HG02798 (cell line): ENCODE measurements at regions not wholly inside any gene's neighbourhood (a gene's known extent, or its start where the extent isn't known, plus 50 kb on each side); places are given as distances from the start of the nearest gene placed in this dataset.
"Not testable (repeated sequence)": the region's sequence is repeated elsewhere in the genome, so short reads cannot be mapped to it uniquely, and the experiment has no call there.

ENCODE experiments used
- ATAC-seq: cut with Tn5 transposase; IDR thresholded peaks from one replicate; pipeline ENCODE4 v1.9.1; 2021; ENCODE audit warnings: mild to moderate bottlenecking; ENCODE audit not compliant: unreplicated experiment, poor library complexity

DNA sequence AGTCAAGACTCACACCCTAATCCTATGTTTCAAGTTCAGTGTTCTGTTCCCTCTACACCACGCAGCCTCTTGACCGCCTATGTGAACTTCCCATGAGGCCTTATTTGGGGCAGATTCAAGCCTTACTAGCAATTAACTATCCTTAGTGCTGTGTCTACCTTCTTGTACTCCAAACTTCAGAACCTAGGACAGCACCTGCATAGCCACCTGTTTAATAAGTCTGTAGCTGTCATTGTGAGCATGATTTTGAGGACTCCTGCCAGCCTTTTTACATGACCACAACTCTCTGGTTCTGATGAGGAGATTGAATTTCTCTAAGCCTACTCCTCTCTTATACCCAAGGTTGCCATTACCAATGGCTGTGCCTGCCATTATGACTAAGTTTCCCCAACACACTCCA lies 50.8 kb upstream of the PCSK1 start:
- no peak for ATAC-seq

DNA sequence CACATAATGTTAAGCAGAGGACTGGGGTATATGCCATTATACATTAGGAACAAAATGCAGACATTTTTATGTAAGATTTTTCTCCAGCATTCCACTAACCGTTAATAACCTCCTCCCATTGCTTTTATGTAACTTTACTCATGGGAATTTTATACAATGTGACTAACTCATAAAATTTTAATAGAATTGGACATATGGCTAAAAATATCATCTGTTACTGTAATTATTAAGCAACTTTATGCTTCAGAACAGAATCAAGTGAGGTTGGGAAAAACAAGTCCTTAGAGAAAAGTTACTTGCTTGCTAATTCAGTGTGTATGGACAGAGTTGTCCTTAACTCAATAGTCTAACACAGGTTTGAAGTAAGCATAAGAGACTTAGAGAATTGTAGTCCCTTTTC lies 54.8 kb upstream of the PCSK1 start:
- ATAC-seq: no peak

DNA sequence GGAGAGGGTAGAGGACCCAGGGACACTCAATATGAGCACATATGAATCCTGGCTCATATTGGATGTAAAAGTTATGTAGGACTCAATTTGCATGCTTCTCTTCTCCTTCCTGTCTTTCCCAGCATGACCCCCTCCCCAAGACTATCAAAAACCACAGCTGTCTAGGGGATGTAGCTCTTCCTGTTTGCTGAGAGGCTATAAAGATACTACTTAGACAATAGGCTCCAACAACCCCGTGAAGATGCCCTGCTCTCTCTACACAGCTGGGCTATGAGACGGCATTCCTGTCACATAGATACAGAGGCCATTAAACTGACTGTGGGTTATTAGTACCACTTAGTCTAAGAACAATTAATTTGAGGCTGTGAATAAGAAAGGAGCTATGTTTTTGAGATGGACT lies 56.5 kb upstream of the PCSK1 start:
- ATAC-seq: no peak

DNA sequence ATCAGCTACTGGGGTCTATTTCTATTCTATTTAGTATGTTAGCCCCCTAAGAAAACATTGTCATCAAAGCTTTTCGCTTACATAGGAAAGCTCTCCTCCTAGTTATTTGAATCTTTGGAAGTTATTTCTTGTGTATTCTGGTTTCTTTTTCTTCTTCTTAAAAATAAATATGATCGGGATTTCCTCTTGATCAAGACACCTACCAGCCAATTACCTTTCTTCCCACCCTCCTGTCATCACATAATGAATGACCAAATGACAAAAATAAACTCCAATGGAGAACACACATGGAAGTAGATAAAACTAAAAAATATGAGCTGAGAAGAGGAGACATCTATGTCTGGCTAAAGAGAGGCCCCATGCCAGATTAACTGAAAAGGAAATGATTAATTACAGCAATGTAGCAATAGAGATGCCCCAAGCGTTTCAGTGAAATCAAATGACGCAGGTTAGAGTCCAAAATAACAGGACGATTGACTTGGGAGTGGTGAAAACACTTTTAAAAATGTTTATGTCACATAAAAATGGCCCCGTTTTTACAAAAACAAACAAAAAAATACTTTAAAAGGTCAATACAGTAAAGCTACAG lies 59.5 kb upstream of the PCSK1 start:
- ATAC-seq: no peak

DNA sequence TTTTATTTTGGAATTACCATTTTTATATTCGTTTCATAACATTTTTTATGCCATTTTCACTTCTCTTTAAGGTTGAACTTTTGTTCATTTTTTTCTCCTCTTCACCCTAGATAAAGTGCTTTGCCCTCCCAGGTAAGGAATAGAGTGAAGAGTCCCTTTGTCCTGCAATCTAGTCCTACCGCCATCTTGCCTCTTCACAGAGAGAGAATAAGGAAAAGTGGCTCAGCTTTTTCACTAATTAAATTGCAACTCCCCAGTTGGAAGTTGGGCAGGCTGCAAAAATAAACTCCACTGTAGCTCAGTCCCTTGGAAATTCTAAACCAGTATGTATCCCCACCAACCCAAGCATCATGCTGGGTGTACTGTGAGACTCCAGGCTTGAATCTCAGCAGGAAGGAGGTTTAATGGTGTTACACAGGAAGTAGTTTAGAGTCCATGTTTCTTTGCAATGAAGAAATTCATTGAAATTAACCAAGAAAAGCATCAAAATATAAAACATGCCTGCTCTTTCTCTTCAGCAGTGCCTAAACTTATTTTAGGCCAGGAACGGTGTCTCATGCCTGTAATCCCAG lies 60.3 kb upstream of the PCSK1 start:
- ATAC-seq: no peak

DNA sequence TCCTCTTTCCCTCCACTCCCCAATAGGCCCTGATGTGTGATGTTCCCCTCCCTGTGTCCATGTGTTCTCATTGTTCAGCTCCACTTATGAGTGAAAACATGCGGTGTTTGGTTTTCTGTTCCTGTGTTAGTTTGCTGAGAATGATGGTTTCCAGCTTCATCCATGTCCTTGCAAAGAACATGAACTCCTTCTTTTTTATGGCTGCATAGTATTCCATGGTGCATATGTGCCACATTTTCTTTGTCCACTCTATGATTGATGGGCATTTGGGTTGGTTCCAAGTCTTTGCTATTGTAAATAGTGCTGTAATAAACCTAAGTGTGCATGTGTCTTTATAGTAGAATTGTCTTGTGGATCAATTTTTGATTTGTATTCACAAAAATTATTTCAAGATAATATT lies 62.4 kb upstream of the PCSK1 start:
- ATAC-seq: not testable (repeated sequence)

DNA sequence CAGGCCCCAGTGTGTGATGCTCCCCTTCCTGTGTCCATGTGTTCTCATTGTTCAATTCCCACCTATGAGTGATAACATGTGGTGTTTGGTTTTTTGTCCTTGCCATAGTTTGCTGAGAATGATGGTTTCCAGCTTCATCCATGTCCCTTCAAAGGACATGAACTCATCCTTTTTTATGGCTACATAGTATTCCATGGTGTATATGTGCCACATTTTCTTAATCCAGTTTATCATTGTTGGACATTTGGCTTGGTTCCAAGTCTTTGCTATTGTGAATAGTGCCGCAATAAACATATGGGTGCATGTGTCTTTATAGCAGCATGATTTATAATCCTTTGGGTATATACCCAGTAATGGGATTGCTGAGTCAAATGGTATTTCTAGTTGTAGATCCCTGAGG lies 64.0 kb upstream of the PCSK1 start:
- ATAC-seq: not testable (repeated sequence)

DNA sequence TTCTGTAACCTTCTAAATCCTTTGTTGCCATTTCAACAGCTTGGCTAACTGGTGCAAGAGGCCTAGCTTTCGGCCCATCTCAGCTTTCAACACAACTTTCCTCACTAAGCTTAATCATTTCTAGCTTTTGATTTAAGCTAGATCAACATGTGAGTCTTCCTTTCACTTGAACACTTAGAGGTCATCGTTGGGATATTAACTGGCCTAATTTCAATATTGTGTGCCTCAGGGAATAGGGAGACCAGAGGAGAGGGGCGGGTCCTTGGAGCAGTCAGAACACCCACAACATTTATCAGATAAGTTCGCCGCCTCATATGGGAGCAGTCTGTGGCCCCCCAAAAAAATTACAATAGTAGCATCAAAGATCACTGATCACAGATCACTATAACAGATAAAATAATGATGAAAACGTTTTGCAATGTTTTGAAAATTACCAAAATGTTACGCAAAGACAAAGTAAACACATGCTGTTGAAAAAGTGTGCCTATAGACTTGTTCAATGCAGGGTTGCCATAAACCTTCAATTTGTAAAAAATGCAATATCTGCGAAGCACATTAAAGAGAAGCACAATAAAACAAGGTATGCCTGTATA lies 66.8 kb upstream of the PCSK1 start:
- no peak for ATAC-seq

DNA sequence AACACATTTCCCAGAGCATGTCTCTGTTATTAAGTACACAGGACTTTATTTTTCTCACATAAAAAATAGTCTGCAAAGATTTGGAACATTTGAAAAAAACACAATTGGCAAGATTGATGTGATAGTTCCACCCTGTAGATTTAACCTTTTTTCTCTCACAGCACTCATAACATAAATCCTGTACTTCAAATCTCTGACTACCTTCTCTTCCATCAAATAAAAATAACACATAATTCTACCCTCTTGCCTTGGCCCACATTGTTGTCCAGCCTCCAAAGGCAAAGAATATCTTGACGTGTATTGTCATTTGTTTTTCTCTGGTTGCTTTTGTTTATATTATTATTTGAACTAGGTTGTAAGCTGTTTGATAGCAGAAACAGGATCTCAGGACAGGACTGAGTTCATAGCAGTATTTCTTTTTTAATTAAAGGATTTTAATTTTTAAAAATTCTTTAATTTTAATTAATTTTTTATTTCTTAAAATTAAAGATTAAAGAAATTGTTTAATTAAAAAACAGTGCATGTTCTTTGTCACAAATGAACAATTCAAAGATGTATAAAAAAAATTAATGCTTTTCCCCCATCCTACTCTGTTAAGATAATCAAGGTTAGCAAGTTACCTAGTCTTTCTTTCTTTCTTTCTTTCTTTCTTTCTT lies 69.1 kb upstream of the PCSK1 start:
- no peak for ATAC-seq

DNA sequence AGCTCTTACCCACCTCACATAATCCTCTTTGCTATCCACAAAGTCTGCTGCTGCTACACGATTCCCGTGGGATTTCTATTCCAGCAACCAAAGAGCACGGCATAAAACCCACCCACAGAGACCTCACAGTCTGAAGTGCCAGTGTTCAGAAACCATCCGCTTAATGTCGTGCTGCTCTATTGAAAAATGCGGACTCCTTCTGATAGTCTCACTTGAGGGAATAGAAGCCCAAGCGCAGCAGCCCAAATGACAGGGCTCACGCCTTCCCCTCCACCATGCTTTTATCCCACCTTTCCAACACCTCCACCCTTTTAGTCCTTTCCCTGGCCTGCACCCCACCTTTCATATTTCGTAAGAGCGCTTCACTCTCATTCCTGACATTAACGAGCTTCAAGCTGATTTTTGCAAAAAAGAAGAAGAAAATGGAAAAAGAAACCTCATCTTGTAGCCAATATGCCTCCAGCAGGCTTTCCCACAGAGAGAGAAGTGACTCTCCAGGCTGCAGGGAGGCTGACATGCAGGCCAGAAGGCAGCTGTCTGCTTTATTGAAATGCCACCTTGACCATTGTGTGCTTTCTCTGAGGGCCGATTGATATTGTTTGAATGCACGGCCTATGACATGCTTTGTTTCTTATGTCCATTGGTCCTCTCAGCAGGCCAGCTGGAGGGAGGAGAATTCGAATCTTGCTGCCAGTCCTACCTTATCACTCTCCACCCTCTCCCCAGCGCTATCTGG lies 70.6 kb upstream of the PCSK1 start:
- no peak for ATAC-seq

DNA sequence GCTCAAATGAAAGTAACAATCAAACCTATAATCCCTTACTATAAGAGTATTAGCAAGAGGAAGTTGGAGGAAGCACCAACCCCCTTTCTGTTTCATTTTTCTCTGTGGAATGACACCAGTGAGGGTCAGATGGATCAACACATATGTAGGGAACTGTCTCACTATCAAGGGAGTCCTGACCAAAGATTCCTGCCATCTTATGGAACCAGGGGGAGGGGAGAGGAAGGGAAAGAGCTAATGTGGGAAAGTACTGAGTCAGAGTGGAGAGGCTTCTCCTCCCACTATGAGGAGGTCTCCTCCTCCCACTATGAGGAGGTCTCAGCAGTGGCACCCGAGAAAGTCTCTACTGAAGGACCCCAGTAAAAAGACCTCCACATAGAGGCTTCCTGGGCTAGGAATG lies 73.3 kb upstream of the PCSK1 start:
- no peak for ATAC-seq

DNA sequence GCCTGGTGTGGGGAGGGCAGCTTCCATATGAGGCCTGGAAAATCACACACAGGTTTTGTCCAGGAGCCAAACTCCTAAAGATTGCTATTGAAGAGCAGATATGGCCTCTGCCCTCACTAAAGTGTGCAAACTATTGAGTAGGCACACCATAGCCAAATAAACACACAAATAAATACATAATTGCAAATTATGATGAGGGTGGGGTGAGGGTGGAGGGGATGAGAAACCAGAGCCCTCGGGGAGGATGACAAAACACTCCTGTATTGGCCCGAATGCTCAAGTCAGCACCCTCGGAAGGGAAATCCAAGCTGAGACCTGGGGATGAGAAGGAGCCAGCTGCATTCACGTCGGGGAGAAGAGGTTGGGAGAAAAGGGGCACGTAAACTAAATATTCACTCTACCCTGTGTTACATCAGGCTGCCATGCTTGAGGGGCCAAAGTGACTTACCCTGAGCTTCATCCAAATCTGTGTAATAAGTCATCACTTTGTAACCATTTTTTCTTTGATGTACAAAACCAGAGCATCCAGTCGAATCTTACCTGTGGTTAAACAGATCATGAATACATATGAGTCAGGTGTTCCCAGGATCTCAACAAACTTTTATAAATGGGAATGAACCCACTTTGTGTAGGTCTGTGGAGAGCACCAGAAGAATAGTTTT lies 73.9 kb upstream of the PCSK1 start:
- ATAC-seq: no peak

DNA sequence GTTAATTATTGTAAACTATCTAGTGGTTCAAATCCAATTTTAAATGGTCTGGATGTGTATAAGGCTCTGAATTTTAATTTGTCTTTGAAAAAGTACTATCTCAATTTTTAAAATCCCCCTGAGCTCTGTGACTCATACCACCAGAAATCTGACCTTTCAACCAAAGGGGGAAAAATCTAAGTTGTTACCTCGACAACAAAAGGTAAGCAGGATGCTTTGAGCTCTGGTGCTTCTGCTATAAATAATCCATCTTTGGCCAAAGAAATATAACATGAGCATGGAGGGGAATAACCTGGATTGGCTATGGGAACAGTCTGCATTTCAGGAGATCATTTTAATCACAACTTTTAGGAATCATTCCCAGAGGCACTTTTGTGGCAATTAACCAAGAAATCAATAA lies 76.3 kb upstream of the PCSK1 start:
- no peak for ATAC-seq

DNA sequence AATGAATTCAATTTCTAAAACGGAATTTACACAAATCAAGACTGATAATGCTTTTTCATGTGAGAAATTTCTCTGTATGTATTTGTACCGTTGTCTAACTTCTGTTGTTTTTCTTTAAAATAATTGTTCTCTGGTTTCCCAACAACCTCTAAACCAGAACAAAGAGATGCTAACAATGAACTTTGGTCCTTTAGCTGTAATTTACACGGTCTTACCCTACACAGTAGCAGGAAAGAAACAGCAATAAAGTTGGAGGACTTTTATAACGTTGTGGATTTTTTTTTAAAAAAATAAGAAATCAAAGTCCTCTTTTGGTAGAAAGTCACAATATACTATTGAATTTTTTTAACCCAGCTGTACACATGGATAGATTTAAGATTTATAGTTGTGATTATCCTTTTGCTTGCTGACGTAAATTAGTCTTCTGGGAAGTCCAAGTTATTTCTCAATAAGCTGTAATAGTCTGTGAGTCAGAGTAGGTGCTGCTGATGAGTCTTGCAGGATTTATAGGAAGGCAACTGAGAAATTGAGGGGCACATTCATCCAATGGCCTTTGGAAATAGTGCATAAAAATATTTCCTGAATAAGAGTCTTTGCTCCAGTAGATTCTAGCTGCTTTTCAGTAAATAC lies 76.8 kb upstream of the PCSK1 start:
- ATAC-seq: no peak

DNA sequence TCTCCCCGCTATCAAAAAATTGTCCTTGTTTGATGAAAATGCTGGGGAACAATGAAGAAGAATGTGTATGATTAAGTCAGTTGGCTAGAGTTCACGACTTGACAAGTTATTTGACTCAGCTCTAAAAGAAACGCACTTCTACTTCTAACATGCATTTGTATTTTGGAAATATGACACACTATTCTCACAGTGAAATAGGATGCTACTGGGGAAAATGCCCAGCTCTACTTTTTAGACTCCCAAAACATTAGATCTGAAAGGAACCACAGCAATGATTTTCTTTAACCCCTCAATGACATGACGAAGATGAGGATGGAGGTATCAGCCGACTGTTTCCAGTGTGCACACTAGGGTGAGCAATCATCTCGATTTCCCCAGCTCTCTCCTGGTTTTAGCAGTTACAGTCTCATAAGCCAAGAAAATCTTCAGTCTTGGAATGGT lies 83.6 kb upstream of the PCSK1 start:
- no peak for ATAC-seq

DNA sequence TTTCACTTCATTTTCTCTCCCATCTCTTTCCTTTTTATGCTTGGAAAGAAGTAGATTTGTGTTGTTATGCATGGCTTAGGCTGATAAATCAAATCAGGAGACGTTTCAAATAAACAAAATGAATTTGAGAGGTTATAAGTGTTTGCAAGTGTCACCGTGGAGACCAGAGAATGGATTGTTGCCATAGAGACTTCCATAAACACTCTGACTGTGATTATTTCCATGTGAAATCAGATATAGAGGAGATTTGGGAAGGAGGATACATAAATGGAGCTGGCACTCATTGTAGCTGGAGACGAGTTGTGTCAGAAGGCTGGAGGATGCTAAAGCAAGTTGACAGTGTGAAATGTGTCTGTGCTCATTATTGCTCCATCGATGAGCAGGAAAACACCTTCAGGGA lies 84.2 kb upstream of the PCSK1 start:
- ATAC-seq: no peak

DNA sequence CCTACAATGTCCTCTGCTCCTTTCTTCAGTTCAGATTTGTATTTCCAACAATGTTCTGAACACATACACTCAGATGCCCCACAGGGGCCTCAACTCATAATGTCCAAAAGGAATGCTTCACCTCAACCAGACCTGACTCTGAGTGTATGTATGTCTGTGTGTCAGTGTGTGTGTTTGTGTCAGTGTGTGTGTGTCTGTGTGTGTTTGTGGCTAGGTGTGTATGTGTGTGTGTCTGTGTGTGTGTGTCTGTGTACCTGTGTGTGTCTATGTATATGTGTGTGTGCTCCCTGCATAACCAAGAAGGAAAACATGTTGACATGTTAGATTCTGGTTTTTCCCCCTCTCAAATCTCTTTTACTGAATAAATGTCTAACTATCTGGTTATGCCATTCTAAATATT lies 87.3 kb upstream of the PCSK1 start:
- no peak for ATAC-seq

DNA sequence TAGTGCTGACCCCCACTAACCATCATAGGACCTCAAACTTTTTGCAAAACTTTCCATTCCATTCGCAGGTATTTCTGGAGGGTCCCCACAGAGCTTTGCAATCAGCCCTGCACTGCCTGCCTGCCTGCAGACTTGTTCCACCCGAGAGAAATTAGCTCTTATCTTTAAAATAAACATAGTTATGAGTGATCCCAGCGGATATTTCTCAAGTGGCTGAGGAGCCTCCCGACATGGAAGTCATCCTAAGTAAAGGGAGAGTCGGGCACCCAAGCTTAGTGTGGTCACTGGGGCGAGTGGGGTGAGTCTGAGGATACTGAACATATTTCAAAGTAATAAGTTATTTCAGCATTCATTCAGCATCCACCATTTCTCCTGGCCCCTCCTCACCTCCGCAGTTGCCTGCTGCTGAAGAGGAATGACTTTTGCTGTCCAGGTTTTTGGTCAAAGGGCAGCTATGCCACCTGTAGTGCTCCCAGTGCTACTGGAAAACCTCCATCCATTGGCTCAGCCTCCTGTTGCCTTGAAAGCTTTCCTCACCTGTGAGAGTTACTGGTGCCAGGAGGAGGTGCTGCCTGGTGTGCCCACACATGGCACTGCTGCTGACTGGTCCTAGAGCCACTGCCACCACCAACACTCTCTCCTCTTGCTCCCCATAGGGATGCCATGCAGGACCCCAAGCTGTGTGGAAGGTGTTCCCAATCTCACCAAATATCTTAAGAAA lies 89.7 kb upstream of the PCSK1 start:
- ATAC-seq: no peak
